GM18519 (cell line): ENCODE measurements at regions not wholly inside any gene's neighbourhood (a gene's known extent, or its start where the extent isn't known, plus 50 kb on each side); places are given as distances from the start of the nearest gene placed in this dataset.
"Not testable (repeated sequence)": the region's sequence is repeated elsewhere in the genome, so short reads cannot be mapped to it uniquely, and the experiment has no call there.

ENCODE experiments used
- ATAC-seq: cut with Tn5 transposase; IDR thresholded peaks from one replicate; pipeline ENCODE4 v1.9.1; 2021; ENCODE audit warnings: mild to moderate bottlenecking, moderate library complexity; ENCODE audit not compliant: unreplicated experiment, low FRiP score

DNA sequence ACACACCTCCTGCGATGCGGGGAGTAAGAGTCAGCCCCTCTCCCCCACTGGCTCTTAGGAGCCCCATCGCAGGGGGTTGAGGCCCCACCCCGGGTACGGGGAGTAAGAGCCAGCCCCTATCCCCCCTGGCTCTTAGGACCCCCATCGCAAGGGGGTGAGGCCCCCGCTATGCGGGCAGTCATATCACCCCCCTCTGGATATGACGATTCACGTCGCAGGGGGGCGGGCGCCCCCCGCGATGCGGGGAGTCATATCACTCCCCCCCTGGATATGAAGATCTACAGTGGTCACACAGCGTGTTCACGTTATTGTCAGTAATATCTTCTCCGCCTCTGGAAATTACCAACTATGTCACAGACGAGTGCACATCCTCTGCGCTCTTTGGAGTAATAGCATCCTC is 61.1 kb downstream of the DEFB131A start:
- not testable (repeated sequence) for ATAC-seq

GRCh38 chr4:9506672-9507071 is 62.5 kb downstream of the DEFB131A start:
- ATAC-seq, result not testable (repeated sequence)

DNA sequence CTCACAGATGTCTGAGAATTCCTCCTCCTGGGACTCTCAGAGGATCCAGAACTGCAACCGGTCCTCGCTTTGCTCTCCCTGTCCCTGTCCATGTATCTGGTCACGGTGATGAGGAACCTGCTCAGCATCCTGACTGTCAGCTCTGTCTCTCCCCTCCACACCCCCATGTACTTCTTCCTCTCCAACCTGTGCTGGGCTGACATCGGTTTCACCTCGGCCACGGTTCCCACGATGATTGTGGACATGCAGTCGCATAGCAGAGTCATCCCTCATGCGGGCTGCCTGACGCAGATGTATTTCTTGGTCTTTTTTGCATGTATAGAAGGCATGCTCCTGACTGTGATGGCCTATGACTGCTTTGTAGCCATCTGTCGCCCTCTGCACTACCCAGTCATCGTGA is 68.7 kb downstream of the DEFB131A start:
- ATAC-seq, result not testable (repeated sequence)

GRCh38 chr4:9519631-9520030 is 75.4 kb downstream of the DEFB131A start:
- not testable (repeated sequence) for ATAC-seq

GRCh38 chr4:9522903-9523302 is 78.7 kb downstream of the DEFB131A start:
- not testable (repeated sequence) for ATAC-seq

DNA sequence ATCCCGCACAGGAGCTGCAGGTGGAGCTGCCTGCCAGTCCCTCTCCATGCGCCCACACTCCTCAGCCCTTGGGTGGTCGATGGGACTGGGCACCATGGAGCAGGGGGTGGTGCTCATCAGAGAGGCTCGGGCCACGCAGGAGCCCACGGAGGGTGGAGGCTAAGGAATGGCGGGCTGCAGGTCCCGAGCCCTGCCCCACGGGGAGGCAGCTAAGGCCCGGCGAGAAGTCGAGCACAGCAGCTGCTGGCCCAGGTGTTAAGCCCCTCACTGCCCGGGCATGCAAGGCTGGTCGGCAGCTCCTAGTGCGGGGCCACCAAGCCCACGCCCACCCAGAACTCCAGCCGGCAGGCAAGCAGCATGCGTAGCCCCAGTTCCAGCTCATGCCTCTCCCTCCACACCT is 80.2 kb downstream of the DEFB131A start:
- ATAC-seq, result not testable (repeated sequence)

GRCh38 chr4:9532134-9532862 is 88.1 kb downstream of the DEFB131A start:
- ATAC-seq, result not testable (repeated sequence)

- ATAC-seq, result not testable (repeated sequence)
Observed at GRCh38 chr4:9532863-9533192, 88.6 kb downstream of the DEFB131A start.

DNA sequence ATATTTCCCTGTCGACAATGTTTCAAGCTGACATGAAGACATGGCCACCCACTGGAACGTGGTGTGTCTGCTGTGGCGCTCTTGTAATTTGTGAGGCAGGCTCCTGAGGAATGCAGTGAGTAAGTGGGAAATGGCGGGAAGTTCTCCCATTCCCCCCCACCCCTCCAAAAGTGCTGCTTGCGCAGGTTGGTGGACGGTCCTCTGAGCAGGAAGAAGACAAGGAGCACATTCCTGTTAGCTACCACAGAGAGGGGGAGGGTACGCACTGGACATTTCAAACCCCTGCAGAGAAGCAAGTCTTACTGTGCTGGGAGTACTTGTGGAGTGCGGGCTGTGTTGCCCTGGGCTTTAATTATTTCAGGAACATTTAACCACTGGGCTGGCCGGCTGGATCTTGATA is 92.9 kb downstream of the DEFB131A start:
- ATAC-seq, result not testable (repeated sequence)

DNA sequence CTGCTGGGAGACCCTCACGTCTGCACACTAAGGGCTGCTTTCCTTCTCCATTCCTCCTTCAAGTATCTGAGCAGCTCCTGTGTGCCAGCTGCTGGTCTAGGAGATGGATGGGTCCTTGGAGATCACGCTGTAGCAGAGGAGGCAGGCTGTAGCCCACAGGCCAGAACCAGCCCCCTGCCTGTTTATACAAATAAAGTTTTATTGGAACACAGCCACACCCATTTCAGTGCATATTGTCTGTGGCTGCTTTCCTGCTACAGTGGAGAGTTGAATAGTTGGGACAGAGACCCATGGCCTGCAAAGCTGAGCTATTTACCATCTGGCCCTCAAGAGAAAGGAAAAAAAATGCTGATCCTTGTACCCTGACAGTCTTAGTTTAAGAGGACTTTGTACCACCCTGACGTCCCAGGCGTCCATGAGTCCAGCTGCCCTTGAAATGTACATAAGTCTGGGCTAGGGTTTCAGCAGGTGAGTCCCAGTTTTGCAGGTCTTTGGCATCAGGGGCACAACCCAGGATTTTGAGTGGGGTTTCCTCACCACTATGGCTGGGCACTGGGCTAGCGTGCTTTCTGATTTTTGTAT is 95.8 kb downstream of the DEFB131A start:
- ATAC-seq, result not testable (repeated sequence)

DNA sequence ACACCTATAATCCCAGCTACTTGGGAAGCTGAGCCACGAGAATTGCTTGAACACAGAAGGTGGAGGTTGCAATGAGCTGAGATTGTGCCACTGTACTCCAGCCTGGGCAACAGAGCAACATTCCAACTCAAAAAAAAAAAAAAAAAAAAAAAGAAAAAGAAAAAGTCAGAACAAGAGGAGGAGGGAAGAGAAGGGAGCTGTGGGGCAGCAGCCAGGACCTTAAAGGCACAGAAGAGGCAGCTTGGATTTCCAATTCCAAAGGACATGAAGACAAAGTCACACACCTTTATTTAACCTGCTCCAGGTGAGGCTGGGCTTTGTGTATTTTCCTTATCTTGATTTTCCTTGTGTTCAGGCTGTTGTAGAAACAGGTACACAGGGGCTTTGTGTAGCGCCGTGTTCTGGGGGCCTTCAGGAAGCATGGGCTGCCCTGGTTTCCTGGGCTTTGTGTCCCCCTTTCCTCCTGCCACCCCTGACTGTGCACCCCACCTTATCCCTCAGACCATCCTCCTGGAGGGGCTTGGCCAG is 97.2 kb downstream of the DEFB131A start:
- not testable (repeated sequence) for ATAC-seq

GRCh38 chr4:9544851-9545250 is 100.6 kb downstream of the DEFB131A start:
- not testable (repeated sequence) for ATAC-seq

GRCh38 chr4:9547470-9547869 is 103.3 kb downstream of the DEFB131A start:
- not testable (repeated sequence) for ATAC-seq

DNA sequence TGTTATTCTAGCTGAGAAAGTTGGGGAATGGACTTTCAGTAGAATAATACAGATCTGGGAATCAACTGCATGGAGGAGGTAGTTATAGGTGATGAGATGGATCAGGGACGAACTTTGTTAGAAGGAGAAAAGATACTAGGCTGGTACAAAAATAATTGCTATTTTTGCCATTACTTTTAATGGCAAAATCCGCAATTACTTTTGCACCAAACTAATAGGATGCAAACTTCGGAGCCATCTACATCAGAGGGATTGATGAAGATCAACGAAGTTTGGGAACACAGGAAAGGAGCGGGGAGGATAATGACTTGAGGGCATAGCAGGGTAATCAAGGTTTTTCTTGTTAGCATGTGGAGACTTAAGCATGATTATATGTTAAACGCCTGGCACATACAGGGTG is 111.9 kb downstream of the DEFB131A start:
- ATAC-seq, result not testable (repeated sequence)

GRCh38 chr4:9577869-9578268 is 133.7 kb downstream of the DEFB131A start:
- ATAC-seq, result not testable (repeated sequence)

DNA sequence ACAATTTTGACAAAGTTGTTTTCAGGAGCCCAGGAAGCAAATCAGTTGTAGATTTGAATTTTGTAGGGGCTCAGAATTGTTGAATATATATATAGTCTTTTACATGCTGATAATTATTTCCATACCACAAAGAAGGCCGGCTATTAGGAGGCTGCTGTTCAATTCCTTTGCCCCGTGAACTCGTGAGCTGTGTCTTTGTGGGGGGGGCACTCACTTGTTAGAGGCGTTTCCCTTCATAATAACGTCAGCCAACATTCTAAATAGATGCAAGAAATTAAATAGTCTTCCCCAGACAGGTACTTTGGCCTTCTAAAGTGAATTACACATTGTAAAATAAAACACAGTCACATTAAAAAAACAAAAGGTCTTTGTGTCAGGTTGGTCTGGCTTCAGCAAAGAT is 138.7 kb downstream of the DEFB131A start:
- not testable (repeated sequence) for ATAC-seq

DNA sequence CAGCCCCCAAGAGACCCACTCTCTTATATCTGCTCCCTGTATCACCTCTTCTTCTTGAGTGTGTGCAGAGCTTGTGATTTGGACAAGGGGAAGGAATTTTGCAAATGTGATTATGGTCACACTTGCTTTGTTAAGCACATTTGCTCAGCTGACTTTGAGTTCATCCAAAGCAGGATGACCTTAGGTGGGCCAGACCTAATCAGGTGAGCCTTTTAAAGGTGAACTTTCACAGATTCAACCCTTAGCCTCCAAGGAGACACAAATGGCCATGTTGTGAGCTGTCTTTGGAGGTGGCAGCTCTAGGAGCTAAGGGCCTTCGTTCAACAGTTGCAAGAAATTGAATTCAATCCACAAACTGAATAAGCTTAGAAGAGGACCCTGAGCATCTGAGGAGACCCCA is 147.8 kb downstream of the DEFB131A start:
- ATAC-seq, result no peak

DNA sequence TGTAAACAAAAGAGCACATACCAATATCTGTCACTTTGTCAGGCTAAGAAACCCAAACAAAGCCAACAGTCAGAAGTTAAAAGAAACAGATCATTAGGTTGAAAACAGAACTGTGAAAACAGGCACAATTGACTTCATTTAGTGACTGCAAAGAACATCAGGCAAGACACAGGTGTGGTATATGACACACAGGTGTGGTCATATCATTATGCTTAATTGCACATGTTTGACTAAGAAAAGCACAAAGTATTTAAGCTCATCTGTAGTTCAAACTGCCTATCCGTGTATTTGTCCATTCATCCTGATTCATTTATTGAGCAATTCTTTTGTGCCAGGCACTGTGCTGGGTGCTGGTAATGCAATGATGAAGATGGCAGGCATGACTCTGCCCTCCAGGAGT is 150.7 kb downstream of the DEFB131A start:
- no peak for ATAC-seq

GRCh38 chr4:9595531-9595930 is 151.3 kb downstream of the DEFB131A start:
- not testable (repeated sequence) for ATAC-seq

- no peak for ATAC-seq
Observed at GRCh38 chr4:9599266-9599665, 155.1 kb downstream of the DEFB131A start.

GRCh38 chr4:9600246-9600645 is 156.0 kb downstream of the DEFB131A start:
- ATAC-seq, result no peak

DNA sequence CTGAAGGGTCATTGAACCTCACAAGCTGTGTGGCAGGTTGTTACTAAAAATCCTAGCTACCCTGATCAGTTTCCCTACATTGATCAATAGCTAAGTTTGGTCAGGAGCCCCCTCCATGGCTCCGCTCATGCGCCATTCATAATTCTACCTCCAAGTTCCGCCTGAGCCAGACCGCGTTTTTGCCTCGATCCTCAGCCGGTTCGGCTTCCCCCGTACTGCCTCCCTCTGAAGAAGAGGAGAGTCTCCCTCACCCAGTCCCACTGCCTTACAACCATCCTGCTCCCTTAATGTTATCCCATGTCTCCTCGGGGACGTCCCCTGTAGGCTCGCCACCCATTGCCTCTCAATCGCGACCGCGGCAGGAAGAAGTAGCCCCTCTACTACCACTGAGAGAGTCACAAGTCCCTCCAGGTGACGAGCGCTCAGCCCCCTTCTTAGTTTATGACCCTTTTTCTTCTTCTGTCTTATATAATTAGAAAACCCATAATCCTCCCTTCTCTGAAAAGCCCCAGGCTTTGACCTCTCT is 158.2 kb downstream of the DEFB131A start:
- ATAC-seq, result no peak
